Spleen (tissue), 7 donors: ENCODE measurements at regions not wholly inside any gene's neighbourhood (a gene's known extent, or its start where the extent isn't known, plus 50 kb on each side); places are given as distances from the start of the nearest gene placed in this dataset.

Experiments used
- CTCF ChIP-seq, 11 experiments: fragments of 200-600 bp in 7 of 11; fragments of 450-650 bp in 4 of 11; sonication (generic) in 4 of 11; IDR thresholded peaks in 8 of 11; conservative IDR thresholded peaks in 3 of 11; 1 replicate in 7 of 11; 2 replicates in 4 of 11; pipeline versions ENCODE4 v1.4.0 to v1.8.0; 2016 to 2021; ENCODE audit warnings: antibody characterized with exemption in 11 of 11, inconsistent platforms in 4 of 11, mild to moderate bottlenecking in 1 of 11
- POLR2A ChIP-seq, 3 donors: fragments of 450-650 bp; IDR thresholded peaks; one replicate each; pipeline ENCODE4 v1.5.1; 2017; ENCODE audit warnings: antibody characterized with exemption in 3 of 3, mild to moderate bottlenecking in 1 of 3
- POLR2AphosphoS5 ChIP-seq, 3 donors: sonication (generic); formaldehyde crosslinking; IDR thresholded peaks; one replicate each; pipeline ENCODE4 v1.5.1; 2017; ENCODE audit warnings: antibody characterized with exemption in 3 of 3
- donor health status: DM: no; HTN: no; CAD: no; lungs with moderate emphysema.
- donor health status: DM: no; HTN: no; CAD: no.
- donor health status: DM: no; HTN: no; CAD: no.

DNA sequence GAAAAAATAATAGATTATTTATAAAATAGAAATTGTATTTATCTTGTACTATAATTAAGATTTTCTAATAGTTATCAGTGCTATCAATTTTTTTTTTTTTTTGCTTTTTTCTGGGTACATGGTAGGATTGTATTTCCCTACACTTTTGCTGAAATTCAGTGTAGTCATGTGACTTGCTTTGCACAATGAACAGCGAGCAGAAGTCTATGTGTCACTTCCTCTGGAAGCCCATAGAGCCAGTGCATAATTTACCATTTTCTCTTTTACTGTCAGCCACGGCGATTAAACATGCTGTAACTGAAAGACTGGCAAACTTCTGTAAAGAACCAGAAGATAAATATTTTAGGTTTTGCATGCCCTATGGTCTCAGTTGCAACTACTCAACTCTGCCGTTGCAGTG lies 80.8 kb upstream of the PPP1R12A start:
- no peak for TF ChIP-seq POLR2A (IDR thresholded peaks at IDR 0.05)
- no peak for TF ChIP-seq POLR2AphosphoS5 (IDR thresholded peaks at IDR 0.05)
- no peak for TF ChIP-seq CTCF (IDR thresholded peaks at IDR 0.05 in 8 of 11, conservative IDR thresholded peaks at IDR 0.05 in 3 of 11)
